NCI-H1417 treated with DMSO at 0.1 percent for 48 hours (cell line): ENCODE measurements at regions not wholly inside any gene's neighbourhood (a gene's known extent, or its start where the extent isn't known, plus 50 kb on each side); places are given as distances from the start of the nearest gene placed in this dataset.
A peak's percentile ranks its signal among the peaks of the same experiment; 100 is the strongest.

Experiments used
- DNase-seq: peaks from one replicate; lab custom pipeline; 2025; lab: John Stamatoyannopoulos, UW

GRCh38 chr3:132189601-132190000 lies 127.6 kb upstream of the ACP3 start:
- DNase-seq = no peak

DNA sequence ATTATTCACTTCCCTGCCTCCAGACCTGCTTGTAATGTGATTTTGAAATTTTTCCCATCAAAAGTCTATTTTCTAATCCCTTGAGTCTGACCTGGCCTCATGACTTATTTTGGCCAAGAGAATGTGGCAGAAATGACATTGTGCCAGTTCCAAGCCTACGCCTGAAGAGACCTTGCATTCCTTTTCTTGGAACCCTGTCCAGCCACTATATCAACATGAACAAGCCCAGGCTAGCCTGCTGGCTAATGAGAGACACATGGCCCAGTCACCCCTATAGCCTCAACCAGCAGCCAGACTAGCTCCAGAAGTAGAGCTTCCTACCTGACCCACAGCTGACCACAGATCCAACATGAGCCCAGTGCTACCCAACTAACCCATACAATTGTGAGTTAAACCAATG lies 121.1 kb upstream of the ACP3 start:
- no peak for DNase-seq

DNA sequence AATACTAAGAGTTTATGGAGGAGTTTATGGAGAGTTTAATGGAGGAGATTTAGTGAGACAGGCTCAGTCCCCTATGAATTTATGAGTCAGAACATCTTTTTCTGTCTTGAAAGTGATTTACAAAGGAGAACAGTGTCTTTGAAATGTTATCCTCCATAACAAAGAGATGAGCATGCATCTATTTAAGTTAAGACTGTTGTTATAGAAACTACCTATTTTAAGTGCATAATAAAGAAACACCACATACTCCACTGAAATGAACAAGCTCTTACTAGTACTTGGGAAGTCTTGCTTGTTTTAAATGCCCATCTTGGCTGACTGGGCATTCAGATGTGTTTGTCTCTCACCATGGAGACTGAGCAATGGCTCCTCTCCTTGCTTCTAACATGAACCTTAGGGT lies 118.7 kb upstream of the ACP3 start:
- no peak for DNase-seq

DNA sequence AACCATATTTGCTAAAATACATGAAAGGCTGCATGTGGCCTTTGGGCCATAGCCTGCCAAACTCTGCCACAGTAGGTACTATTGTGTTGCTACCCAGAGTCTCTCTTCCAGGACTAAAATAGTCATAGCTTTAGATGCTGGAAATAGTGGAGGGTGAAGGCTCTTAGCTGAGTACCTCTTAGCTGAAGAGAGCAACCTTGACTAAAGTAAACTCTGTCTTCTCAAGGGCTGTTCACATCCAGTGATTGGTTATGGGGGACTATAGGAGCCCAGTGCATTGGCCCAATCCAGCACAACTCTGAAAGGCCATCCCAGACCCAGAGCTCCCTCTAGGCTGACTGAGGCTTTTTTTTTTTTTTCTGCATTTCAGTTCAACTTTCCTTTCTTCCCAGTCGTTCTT lies 117.8 kb upstream of the ACP3 start:
- DNase-seq = no peak

- DNase-seq = no peak
Measured at GRCh38 chr3:132202586-132202985, 114.6 kb upstream of the ACP3 start.

DNA sequence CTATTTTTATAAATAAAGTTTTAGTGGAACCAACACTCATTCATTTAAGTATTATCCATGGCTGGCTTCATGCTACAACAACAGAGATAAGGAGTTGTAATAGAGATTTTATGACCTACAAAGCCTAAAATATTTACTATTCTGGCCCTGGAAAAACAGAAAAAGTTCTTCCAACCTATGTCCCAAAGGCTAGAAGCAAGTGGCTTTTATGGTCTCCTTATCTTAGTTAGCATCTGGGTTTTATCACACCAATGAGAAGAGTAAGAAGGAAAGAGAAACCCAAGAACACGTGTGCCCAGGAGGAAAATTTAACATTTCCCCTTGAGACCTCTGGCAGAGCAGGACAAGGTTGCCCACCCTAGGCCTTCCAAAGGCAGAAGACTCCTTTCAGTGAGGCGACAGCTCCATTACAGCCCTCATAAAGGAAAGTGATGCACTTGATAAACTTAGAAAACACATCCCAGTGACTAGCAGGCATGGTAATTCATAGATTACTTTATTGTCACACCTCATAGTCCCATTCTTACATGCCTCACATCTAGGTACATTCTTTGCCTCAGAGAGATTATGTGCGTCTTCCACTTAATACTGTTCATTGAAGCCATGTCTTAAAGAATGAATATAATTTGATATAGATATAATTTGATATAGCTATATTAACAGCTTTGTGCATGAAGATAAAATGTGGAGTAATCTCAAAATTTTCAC lies 113.2 kb upstream of the ACP3 start:
- no peak for DNase-seq

GRCh38 chr3:132205609-132206008 lies 111.6 kb upstream of the ACP3 start:
- no peak for DNase-seq

- DNase-seq = no peak
Measured at GRCh38 chr3:132209855-132210254, 107.4 kb upstream of the ACP3 start.

GRCh38 chr3:132210476-132211346 lies 106.5 kb upstream of the ACP3 start:
- DNase-seq = peak; percentile 38

- DNase-seq = no peak
Measured at GRCh38 chr3:132211896-132212295, 105.3 kb upstream of the ACP3 start.

DNA sequence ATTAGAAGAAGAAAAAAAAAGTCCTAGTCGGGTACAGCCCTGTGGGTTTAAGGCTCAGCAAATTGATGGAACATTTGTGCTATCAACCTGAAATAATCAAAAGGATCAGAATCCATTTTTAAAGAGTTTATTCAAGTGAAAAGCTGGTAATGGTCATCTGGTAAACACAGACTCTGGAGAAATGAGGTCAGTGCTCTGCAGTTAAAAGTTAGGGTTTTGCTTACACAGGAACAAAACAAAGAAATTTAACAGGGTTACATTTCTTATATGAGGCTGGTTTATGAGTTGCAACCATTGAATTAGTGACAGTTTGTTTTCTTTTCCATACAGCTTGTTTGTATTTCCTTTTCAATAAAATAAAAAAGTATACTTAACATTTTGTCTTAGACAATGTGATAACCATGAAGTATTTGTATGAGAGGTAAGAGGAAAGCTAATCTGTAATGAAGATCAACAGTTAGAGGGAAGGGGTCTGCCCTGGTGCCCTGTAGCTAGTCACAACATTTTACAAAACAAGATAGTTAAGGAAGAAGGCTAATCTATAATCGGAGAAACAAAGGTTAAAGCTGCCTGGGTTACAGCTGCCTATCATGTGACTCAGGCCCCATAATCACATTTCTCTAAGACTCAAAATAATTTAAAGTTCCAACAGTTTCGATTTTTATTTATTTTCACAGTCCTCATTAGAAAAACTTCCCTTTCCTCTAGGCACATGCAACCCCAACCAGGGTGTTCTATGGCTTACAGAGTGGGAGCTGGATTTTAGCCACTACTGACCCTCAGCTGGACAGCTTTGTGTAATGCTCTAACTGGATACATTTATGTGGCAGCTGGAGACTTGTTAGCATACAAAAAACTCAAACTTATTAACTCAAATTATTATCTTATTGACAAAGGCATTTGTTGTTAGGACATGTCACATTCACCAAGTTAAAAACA lies 98.1 kb upstream of the ACP3 start:
- DNase-seq = no peak

- DNase-seq = no peak
Measured at GRCh38 chr3:132220986-132221385, 96.2 kb upstream of the ACP3 start.

DNA sequence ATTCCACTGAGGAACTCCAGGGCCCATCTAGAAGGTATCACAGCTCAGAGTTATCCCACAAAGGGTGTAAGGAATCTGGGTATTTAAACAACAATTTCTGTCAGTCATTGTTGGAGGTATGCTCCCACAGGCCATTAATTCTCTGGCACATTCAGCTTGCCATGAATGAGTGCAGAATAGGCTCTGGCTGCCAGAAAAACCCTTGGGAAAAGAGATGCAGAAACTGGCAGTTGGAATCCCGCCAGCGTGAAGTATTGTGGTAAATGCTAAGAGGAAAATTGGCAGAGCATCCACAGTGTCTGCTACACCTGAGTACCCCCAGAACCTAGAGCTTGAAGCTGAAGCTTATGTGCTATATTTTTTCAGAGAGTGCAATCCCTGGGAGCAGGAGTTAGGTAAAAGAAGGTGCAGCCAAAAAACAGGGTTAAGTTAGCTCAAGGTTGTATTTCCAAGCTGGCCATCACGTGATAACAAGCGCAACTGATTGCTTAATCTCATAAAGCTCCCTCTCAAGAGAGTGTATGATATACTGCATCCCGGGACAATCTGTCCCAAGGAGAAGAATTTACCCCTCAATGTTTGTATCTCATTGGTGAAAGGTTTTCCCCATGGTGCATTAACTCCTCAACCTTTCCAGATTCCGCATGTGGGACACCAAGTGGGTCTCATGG lies 94.2 kb upstream of the ACP3 start:
- no peak for DNase-seq

DNA sequence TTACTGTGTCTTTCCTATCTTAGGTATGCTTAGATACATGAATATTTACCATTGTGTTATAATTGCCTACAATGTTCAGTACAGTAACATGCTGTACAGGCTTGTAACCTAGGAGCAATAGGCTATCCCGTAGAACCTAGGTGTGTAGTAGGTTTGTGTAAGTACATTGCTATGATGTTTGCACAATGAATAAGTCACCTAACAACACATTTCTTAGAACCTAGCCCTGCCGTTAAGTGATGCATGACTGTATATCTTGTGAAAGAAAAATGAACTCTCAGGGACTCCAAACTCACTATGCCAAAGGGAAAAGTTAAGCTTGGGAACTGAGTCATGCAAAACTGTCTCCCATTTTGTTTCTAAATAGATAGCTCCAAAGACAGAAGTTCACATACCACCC lies 91.5 kb upstream of the ACP3 start:
- no peak for DNase-seq

- no peak for DNase-seq
Measured at GRCh38 chr3:132228923-132229322, 88.3 kb upstream of the ACP3 start.

DNA sequence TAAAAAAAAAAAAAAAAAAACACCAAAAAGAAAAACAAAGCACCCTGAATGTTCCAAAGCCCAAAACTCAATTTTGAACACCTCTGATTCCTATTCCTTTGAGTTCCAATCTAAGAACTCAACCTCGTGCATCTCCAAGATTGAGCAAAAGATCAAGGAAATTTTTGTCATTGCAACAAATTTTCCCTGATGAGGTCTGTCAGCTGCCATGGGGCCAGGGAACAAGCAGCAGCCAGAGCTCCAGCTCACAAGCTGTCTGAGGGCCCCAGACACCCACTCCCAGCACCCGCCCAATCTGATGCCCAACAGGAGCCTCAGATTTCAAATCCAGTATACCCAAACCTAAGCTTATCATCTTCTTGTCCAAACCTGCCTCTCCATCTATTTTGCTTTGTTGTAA lies 87.6 kb upstream of the ACP3 start:
- no peak for DNase-seq

GRCh38 chr3:132230156-132231000 lies 86.8 kb upstream of the ACP3 start:
- DNase-seq = no peak

DNA sequence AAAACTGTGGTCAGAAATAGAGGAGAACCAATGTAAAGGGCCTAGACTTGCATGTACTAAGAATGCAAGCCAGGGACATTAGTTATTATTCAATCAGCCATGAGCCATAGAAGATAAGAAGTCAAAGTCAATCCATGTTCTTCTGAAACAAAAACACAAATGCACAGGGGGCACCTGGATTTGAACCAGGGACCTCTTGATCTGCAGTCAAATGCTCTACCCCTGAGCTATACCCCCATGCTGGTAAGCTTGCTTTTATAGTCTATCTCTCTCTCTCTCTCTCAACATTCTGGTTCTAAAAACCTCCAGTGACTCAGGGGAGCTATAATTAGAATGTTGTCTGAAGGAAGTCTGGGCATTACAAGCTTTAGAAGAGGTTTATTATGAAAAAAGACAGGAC lies 85.6 kb upstream of the ACP3 start:
- no peak for DNase-seq

GRCh38 chr3:132232231-132232792 lies 84.9 kb upstream of the ACP3 start:
- no peak for DNase-seq
